ENCODE measurements at regions not wholly inside any gene's neighbourhood (a gene's known extent, or its start where the extent isn't known, plus 50 kb on each side); places are given as distances from the start of the nearest gene placed in this dataset.

- no peak for TF ChIP-seq EZH2 (IDR thresholded peaks at IDR 0.05)
- TF ChIP-seq, protein P1, sequence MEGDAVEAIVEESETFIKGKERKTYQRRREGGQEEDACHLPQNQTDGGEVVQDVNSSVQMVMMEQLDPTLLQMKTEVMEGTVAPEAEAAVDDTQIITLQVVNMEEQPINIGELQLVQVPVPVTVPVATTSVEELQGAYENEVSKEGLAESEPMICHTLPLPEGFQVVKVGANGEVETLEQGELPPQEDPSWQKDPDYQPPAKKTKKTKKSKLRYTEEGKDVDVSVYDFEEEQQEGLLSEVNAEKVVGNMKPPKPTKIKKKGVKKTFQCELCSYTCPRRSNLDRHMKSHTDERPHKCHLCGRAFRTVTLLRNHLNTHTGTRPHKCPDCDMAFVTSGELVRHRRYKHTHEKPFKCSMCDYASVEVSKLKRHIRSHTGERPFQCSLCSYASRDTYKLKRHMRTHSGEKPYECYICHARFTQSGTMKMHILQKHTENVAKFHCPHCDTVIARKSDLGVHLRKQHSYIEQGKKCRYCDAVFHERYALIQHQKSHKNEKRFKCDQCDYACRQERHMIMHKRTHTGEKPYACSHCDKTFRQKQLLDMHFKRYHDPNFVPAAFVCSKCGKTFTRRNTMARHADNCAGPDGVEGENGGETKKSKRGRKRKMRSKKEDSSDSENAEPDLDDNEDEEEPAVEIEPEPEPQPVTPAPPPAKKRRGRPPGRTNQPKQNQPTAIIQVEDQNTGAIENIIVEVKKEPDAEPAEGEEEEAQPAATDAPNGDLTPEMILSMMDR (IDR thresholded peaks at IDR 0.05) = no peak
- TF ChIP-seq EZH2phosphoT487 (IDR thresholded peaks at IDR 0.05) = no peak
Observed at GRCh38 chr3:167066977-167067786, 312.9 kb downstream of the ZBBX start.
